SIG-M5 treated with dmso at 0.1 percent for 504 hours (cell line): ENCODE measurements at regions not wholly inside any gene's neighbourhood (a gene's known extent, or its start where the extent isn't known, plus 50 kb on each side); places are given as distances from the start of the nearest gene placed in this dataset.

ENCODE experiments used
- DNase-seq: peaks from one replicate; lab custom pipeline; 2025; ENCODE audit not compliant: unreplicated experiment; lab: John Stamatoyannopoulos, UW

- no peak for DNase-seq
Observed at GRCh38 chr7:142377567-142377966, 119.7 kb upstream of the PRSS58 start.

- DNase-seq = peak; percentile 8
Observed at GRCh38 chr7:142376356-142376997, 118.6 kb upstream of the PRSS58 start.

GRCh38 chr7:142375710-142376313 is 118.0 kb upstream of the PRSS58 start:
- peak; percentile 70 for DNase-seq

GRCh38 chr7:142372727-142373126 is 114.9 kb upstream of the PRSS58 start:
- DNase-seq = no peak

- no peak for DNase-seq
Observed at GRCh38 chr7:142371586-142372377, 113.9 kb upstream of the PRSS58 start.

- no peak for DNase-seq
Observed at GRCh38 chr7:142365410-142365842, 107.6 kb upstream of the PRSS58 start.

- no peak for DNase-seq
Observed at GRCh38 chr7:142364551-142364950, 106.7 kb upstream of the PRSS58 start.

GRCh38 chr7:142362349-142362748 is 104.5 kb upstream of the PRSS58 start:
- DNase-seq = no peak

GRCh38 chr7:142359694-142360279 is 101.9 kb upstream of the PRSS58 start:
- DNase-seq = no peak

- DNase-seq = peak; percentile 62
Observed at GRCh38 chr7:142357953-142358520, 100.2 kb upstream of the PRSS58 start.

- DNase-seq = peak; percentile 1
Observed at GRCh38 chr7:142356166-142356565, 98.3 kb upstream of the PRSS58 start.

GRCh38 chr7:142355328-142355727 is 97.5 kb upstream of the PRSS58 start:
- DNase-seq = no peak

- DNase-seq = no peak
Observed at GRCh38 chr7:142353147-142354060, 95.5 kb upstream of the PRSS58 start.

- no peak for DNase-seq
Observed at GRCh38 chr7:142352543-142352942, 94.7 kb upstream of the PRSS58 start.

GRCh38 chr7:142351145-142351544 is 93.3 kb upstream of the PRSS58 start:
- DNase-seq = no peak

GRCh38 chr7:142349670-142350405 is 92.0 kb upstream of the PRSS58 start:
- no peak for DNase-seq

GRCh38 chr7:142348921-142349405 is 91.1 kb upstream of the PRSS58 start:
- no peak for DNase-seq

GRCh38 chr7:142348100-142348499 is 90.2 kb upstream of the PRSS58 start:
- DNase-seq = no peak

- no peak for DNase-seq
Observed at GRCh38 chr7:142347091-142347490, 89.2 kb upstream of the PRSS58 start.
